ENCODE measurements at regions not wholly inside any gene's neighbourhood (a gene's known extent, or its start where the extent isn't known, plus 50 kb on each side); places are given as distances from the start of the nearest gene placed in this dataset.
A peak's percentile ranks its signal among the peaks of the same experiment; 100 is the strongest.

- DNase-seq (ENCODE audit: extremely low spot score in 2 of 2): no peak
- no peak overlapping the region for H3K27ac ChIP-seq
- H3K36me3 ChIP-seq: no peaks in the 10 kb centered on the region
- intact Hi-C loops (cut with DNase I): no loop called here
- no peak overlapping the region for H3K4me3 ChIP-seq
- H3K9me3 ChIP-seq: no peaks in the 10 kb centered on the region
- H3K27me3 ChIP-seq: no peaks in the 10 kb centered on the region
- H3K4me1 ChIP-seq: no peaks in the 10 kb centered on the region
- TF ChIP-seq POLR2AphosphoS5 (IDR thresholded peaks at IDR 0.05; ENCODE audit: insufficient read depth in 1 of 2, low read depth in 1 of 2) (no peak), POLR2A (IDR thresholded peaks at IDR 0.05) (no peak)
Observed at GRCh38 chr5:15168358-15168757, 296.8 kb upstream of the ANKH start.

GRCh38 chr5:15160091-15160490 lies 288.5 kb upstream of the ANKH start:
- Histone ChIP-seq H3K27ac (no peak overlapping the region), H3K36me3 (no peaks in the 10 kb centered on the region), H3K27me3 (no peaks in the 10 kb centered on the region), H3K4me1 (no peaks in the 10 kb centered on the region), H3K4me3 (no peak overlapping the region), H3K9me3 (no peaks in the 10 kb centered on the region)
- intact Hi-C loops (cut with DNase I): no loop called here
- no peak for DNase-seq (ENCODE audit: extremely low spot score in 2 of 2)
- TF ChIP-seq CTCF (IDR thresholded peaks at IDR 0.05): no peak
- no peak for TF ChIP-seq POLR2A (IDR thresholded peaks at IDR 0.05)
- TF ChIP-seq POLR2AphosphoS5 (IDR thresholded peaks at IDR 0.05; ENCODE audit: insufficient read depth in 1 of 2, low read depth in 1 of 2): no peak

GRCh38 chr5:15159606-15160005 lies 288.0 kb upstream of the ANKH start:
- Histone ChIP-seq H3K27ac (no peak overlapping the region), H3K27me3 (no peaks in the 10 kb centered on the region), H3K36me3 (no peaks in the 10 kb centered on the region), H3K4me3 (no peak overlapping the region), H3K4me1 (no peaks in the 10 kb centered on the region), H3K9me3 (no peaks in the 10 kb centered on the region)
- no peak for DNase-seq (ENCODE audit: extremely low spot score in 2 of 2)
- no peak for TF ChIP-seq CTCF (IDR thresholded peaks at IDR 0.05)
- intact Hi-C loops (cut with DNase I): no loop called here

GRCh38 chr5:15142458-15142857 lies 270.9 kb upstream of the ANKH start:
- DNase-seq (ENCODE audit: extremely low spot score in 2 of 2): no peak
- intact Hi-C loops (cut with DNase I): no loop called here
- Histone ChIP-seq H3K27me3 (no peaks in the 10 kb centered on the region), H3K27ac (peak overlapping the region; percentile 9), H3K4me3 (no peak overlapping the region), H3K9me3 (no peaks in the 10 kb centered on the region), H3K36me3 (no peaks in the 10 kb centered on the region), H3K4me1 (no peaks in the 10 kb centered on the region)
- TF ChIP-seq CTCF (IDR thresholded peaks at IDR 0.05) (no peak), POLR2A (IDR thresholded peaks at IDR 0.05) (no peak), POLR2AphosphoS5 (IDR thresholded peaks at IDR 0.05; ENCODE audit: insufficient read depth in 1 of 2, low read depth in 1 of 2) (peak in 1 of 2 donors; percentile 48)

- no peak for DNase-seq (ENCODE audit: extremely low spot score in 2 of 2)
- TF ChIP-seq POLR2AphosphoS5 (IDR thresholded peaks at IDR 0.05; ENCODE audit: insufficient read depth in 1 of 2, low read depth in 1 of 2): no peak
- TF ChIP-seq CTCF (IDR thresholded peaks at IDR 0.05): no peak
- TF ChIP-seq POLR2A (IDR thresholded peaks at IDR 0.05): no peak
- Histone ChIP-seq H3K4me1 (no peaks in the 10 kb centered on the region), H3K36me3 (no peaks in the 10 kb centered on the region), H3K27me3 (no peaks in the 10 kb centered on the region), H3K4me3 (no peak overlapping the region), H3K27ac (no peak overlapping the region), H3K9me3 (no peaks in the 10 kb centered on the region)
- intact Hi-C loops (cut with DNase I): no loop called here
Observed at GRCh38 chr5:15137414-15137813, 265.8 kb upstream of the ANKH start.

GRCh38 chr5:15135661-15136060 lies 264.1 kb upstream of the ANKH start:
- DNase-seq (ENCODE audit: extremely low spot score in 2 of 2): no peak
- H3K9me3 ChIP-seq: no peaks in the 10 kb centered on the region
- intact Hi-C loops (cut with DNase I): no loop called here
- no peaks in the 10 kb centered on the region for H3K4me1 ChIP-seq
- no peaks in the 10 kb centered on the region for H3K27me3 ChIP-seq
- H3K4me3 ChIP-seq: no peak overlapping the region
- no peak for TF ChIP-seq CTCF (IDR thresholded peaks at IDR 0.05)
- no peak for TF ChIP-seq POLR2A (IDR thresholded peaks at IDR 0.05)
- TF ChIP-seq POLR2AphosphoS5 (IDR thresholded peaks at IDR 0.05; ENCODE audit: insufficient read depth in 1 of 2, low read depth in 1 of 2): no peak
- H3K36me3 ChIP-seq: no peaks in the 10 kb centered on the region
- H3K27ac ChIP-seq: no peak overlapping the region

All from vagina (tissue), 2 donors.